GM18861 (cell line): ENCODE measurements at regions not wholly inside any gene's neighbourhood (a gene's known extent, or its start where the extent isn't known, plus 50 kb on each side); places are given as distances from the start of the nearest gene placed in this dataset.
"Not testable (repeated sequence)": the region's sequence is repeated elsewhere in the genome, so short reads cannot be mapped to it uniquely, and the experiment has no call there.

ENCODE experiments used
- ATAC-seq: cut with Tn5 transposase; IDR thresholded peaks from one replicate; pipeline ENCODE4 v1.9.1; 2021; ENCODE audit not compliant: unreplicated experiment

- no peak for ATAC-seq
Measured at GRCh38 chr1:196091397-196092135, 516.7 kb downstream of the KCNT2 start.

DNA sequence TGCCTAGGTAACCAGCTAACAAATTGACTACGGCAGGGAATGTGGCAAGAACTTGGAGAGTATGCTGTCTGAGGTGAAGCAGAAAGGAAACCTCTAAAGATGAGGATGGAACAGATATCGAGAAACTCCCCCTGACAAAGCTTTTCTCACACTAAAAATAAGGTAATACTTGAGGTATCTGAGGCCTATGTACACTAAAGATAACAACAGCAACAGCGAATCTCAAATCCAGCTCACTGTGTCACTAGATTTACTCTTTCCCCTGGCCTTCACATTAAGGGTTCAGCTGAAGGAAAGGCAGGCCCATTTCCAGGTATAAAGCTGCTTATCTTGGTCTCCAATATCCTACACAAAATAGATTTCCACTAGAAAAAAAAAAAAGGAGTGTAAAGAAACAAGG lies 518.0 kb downstream of the KCNT2 start:
- no peak for ATAC-seq

GRCh38 chr1:196088541-196088940 lies 519.7 kb downstream of the KCNT2 start:
- no peak for ATAC-seq

DNA sequence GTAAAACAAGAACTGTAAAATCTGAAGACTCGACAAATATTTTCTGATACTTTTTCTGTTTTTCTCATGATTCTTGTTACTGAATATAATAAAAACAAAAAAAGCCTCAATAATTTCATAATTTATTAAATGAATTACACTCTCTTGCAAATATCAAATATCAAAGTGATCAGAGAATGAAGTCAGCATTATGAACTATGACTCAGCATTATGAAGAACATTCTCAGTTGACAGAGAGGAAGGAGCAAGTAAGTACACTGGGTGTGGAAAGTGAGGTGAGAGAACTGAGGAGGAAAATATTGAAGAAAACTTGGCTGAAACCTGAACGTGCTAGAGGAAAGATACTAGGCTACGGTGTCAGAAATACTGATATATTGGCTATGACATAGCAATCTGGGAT lies 529.5 kb downstream of the KCNT2 start:
- no peak for ATAC-seq

- ATAC-seq = no peak
Measured at GRCh38 chr1:196075621-196076020, 532.6 kb downstream of the KCNT2 start.

- ATAC-seq = no peak
Measured at GRCh38 chr1:196074182-196074581, 534.1 kb downstream of the KCNT2 start.

DNA sequence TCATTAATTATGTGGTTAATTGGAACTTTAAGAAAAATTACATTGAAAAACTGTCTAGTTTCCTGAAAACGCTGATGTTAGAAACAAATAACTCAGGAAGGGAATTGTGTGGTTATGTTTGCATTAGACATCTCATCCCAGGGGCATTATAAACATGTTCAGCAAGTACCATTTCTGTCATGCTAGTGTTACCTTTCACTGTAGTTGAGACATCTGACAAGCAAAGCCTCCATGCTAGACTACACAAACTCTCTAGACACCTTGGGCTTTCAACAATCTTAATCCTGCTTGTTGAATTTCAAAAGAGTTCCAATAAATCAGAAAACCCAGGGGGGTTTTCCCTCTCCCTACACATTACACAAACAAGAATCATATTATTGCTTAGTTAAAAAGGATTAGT lies 536.8 kb downstream of the KCNT2 start:
- ATAC-seq = no peak

DNA sequence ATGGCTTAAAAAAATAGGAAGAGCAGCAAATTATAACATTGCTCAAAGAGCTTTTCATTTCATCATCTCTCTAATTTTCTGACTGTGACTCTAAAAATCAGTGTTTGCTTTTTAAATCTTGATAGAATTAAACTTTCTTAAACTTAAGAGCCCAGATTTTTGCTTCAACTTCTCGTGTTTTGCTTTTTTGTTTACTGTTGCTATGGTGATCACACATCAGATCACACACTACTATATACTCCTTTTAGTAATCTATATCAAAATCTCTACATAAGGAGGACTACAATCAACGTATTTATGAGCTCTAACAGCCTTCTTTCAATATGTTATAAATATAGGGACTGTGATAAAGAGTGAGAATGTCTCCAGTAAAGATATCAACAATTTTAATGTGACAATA lies 537.3 kb downstream of the KCNT2 start:
- no peak for ATAC-seq

- no peak for ATAC-seq
Measured at GRCh38 chr1:196063952-196064351, 544.3 kb downstream of the KCNT2 start.

GRCh38 chr1:196063294-196063693 lies 544.9 kb downstream of the KCNT2 start:
- ATAC-seq = no peak

- no peak for ATAC-seq
Measured at GRCh38 chr1:196060539-196060938, 547.7 kb downstream of the KCNT2 start.

GRCh38 chr1:196059210-196059609 lies 549.0 kb downstream of the KCNT2 start:
- ATAC-seq = no peak

DNA sequence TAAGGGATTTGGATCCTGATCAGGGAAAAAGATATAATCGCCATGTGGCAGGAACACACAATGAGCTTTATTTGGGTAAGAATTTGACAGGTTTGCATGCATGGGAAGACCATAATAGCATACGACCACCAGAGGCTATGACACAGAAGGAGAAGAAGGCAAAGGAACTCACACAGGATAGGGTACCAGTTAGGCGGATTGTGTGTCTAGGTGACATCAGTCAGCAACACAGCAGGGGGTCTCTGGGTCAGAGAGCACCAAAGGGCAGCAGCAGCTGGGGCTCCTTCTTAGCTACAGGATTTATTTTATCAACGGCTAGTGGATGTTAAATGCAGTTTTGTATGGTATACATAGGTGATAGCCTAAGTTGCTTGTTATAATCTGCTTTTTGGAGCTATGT lies 551.3 kb downstream of the KCNT2 start:
- ATAC-seq = no peak

GRCh38 chr1:196049407-196049806 lies 558.8 kb downstream of the KCNT2 start:
- no peak for ATAC-seq

DNA sequence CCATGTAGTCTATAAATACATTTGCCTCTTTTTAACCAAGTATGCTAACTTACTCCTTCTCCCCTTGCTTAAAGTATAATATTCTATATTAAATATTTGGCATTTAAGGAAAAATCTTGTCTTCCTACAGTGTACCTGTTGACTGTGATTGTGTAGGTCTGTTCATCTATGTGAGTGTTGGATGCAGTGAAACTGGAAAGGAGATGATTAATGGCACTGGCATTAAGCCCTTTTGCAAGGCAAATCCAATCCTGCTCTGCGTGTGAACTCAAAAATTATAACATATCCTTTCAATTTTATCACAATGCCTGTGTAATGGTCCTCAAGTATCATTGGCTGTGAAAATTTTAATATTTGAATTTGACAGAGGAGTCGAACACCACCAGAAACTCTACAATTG lies 565.0 kb downstream of the KCNT2 start:
- no peak for ATAC-seq

- no peak for ATAC-seq
Measured at GRCh38 chr1:196034080-196034706, 574.0 kb downstream of the KCNT2 start.

- ATAC-seq = not testable (repeated sequence)
Measured at GRCh38 chr1:196031387-196031786, 576.9 kb downstream of the KCNT2 start.

- ATAC-seq = no peak
Measured at GRCh38 chr1:196030455-196030854, 577.8 kb downstream of the KCNT2 start.

- ATAC-seq = no peak
Measured at GRCh38 chr1:196029410-196029809, 578.8 kb downstream of the KCNT2 start.

GRCh38 chr1:196027127-196027526 lies 581.1 kb downstream of the KCNT2 start:
- no peak for ATAC-seq

- not testable (repeated sequence) for ATAC-seq
Measured at GRCh38 chr1:196021174-196021573, 587.1 kb downstream of the KCNT2 start.

DNA sequence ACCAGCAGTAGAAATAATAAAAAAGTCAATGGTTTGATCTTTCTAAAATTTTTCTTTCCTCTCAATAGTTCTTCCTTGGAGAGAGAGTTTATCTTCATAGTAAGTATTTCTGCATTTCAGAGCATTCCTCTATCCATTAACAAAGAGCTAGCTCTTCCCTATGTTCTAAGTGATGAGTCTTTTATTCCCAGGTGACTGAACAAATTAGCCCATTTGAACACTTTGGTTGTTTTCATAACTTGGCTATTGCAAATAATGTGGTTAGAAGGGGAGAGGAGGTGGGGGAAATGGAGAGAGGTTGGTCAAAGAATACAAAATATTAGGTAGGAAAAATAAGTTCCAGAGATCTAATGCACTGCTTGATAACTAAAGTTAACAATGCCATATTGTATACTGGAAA lies 598.9 kb downstream of the KCNT2 start:
- no peak for ATAC-seq

DNA sequence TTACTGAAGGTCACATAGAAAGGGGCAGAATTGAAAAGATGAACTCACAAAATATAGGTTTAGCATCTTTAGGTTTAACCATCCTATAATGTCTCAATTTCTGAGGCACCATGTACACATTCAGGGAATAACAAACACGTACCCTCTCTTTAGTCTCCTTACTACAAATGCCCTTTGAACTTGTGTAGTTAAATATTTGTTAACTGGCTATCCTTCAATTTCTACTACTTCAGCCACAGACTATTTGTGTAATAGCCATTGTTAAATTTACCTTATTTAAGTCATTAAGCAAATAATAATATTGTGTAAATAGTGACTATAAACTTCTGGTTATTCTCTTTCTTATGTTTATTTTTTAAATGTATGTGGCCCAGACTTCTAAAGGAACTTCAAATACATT lies 600.5 kb downstream of the KCNT2 start:
- no peak for ATAC-seq
